Upper lobe of left lung (tissue), 6 donors: ENCODE measurements at regions not wholly inside any gene's neighbourhood (a gene's known extent, or its start where the extent isn't known, plus 50 kb on each side); places are given as distances from the start of the nearest gene placed in this dataset.

Source experiments
- ATAC-seq, 2 donors: fragments of 200-7000 bp; cut with Tn5 transposase; one replicate each; pipeline ENCODE4 v1.9.1; 2022; ENCODE audit warnings: mild to moderate bottlenecking in 2 of 2, moderate library complexity in 2 of 2; ENCODE audit not compliant: low FRiP score in 2 of 2
- DNase-seq, 2 donors: peaks; one replicate each; pipeline ENCODE4 v3.0.0-alpha.2; 2019 to 2020
- H3K27ac ChIP-seq, 4 donors: fragments of 200-600 bp; sonication (generic); one replicate each; pipeline ENCODE4 v1.5.1; 2016 to 2019
- H3K27me3 ChIP-seq, 4 donors: fragments of 200-600 bp; sonication (generic); one replicate each; pipeline ENCODE4 v1.5.1; 2017 to 2019
- H3K36me3 ChIP-seq, 4 donors: fragments of 200-600 bp; sonication (generic); one replicate each; pipeline ENCODE4 v1.5.1; 2016 to 2019
- H3K4me1 ChIP-seq, 4 donors: fragments of 200-600 bp; sonication (generic); one replicate each; pipeline ENCODE4 v1.5.1; 2018 to 2019
- H3K4me3 ChIP-seq, 4 donors: fragments of 200-600 bp; sonication (generic); one replicate each; pipeline ENCODE4 v1.5.1; 2017 to 2019; ENCODE audit warnings: mild to moderate bottlenecking in 2 of 4, moderate library complexity in 1 of 4
- H3K9me3 ChIP-seq, 4 donors: fragments of 200-600 bp; sonication (generic); one replicate each; pipeline ENCODE4 v1.5.1; 2018 to 2019
- CTCF ChIP-seq, 6 experiments: fragments of 450-650 bp in 4 of 6; fragments of 200-600 bp in 2 of 6; sonication (generic) in 2 of 6; IDR thresholded peaks; one replicate each; pipeline ENCODE4 v1.5.1; 2016 to 2019; ENCODE audit warnings: antibody characterized with exemption in 6 of 6
- EP300 ChIP-seq, 4 donors: sonication (generic); formaldehyde crosslinking; IDR thresholded peaks; one replicate each; pipeline ENCODE4 v1.5.1; 2017; ENCODE audit warnings: antibody characterized with exemption in 4 of 4, control low read depth in 2 of 4
- POLR2A ChIP-seq, 4 donors: fragments of 450-650 bp; IDR thresholded peaks; one replicate each; pipeline ENCODE4 v1.5.1; 2016 to 2017; ENCODE audit warnings: antibody characterized with exemption in 4 of 4, mild to moderate bottlenecking in 2 of 4
- POLR2AphosphoS5 ChIP-seq, 2 donors: sonication (generic); formaldehyde crosslinking; IDR thresholded peaks; one replicate each; pipeline ENCODE4 v1.5.1; 2017; ENCODE audit warnings: antibody characterized with exemption in 2 of 2
- WGBS, 2 donors: methylation state at CpG; one replicate each; pipeline ENCODE4 v1.1.5; 2017 to 2018; 5-methylcytosine and 5-hydroxymethylcytosine counted together
- donor health status: DM: no; HTN: no; CAD: no; lungs with moderate emphysema.
- donor health status: DM: no; HTN: yes; CAD: no; lungs with severe emphysema.

- Histone ChIP-seq H3K4me3 (no peak overlapping the region), H3K4me1 (no peaks in the 10 kb centered on the region), H3K27me3 (no peaks in the 10 kb centered on the region), H3K27ac (no peak overlapping the region), H3K36me3 (no peaks in the 10 kb centered on the region), H3K9me3 (no peaks in the 10 kb centered on the region)
- TF ChIP-seq EP300 (IDR thresholded peaks at IDR 0.05) (no peak), POLR2A (IDR thresholded peaks at IDR 0.05) (no peak), CTCF (IDR thresholded peaks at IDR 0.05) (no peak), POLR2AphosphoS5 (IDR thresholded peaks at IDR 0.05) (no peak)
- ATAC-seq, result no peak
- WGBS, 2 donors, result 69 to 84% methylated on average over 4 of the region's 4 CpGs
- DNase-seq, result no peak
Measured at GRCh38 chr17:71113347-71113746, 944.0 kb downstream of the KCNJ2 start.

GRCh38 chr17:71114911-71115668, 945.8 kb downstream of the KCNJ2 start:
- no peak overlapping the region for H3K27ac ChIP-seq
- no peaks in the 10 kb centered on the region for H3K36me3 ChIP-seq
- DNase-seq (no peak), ATAC-seq (no peak)
- no peaks in the 10 kb centered on the region for H3K27me3 ChIP-seq
- H3K4me3 ChIP-seq, result no peak overlapping the region
- no peaks in the 10 kb centered on the region for H3K9me3 ChIP-seq
- TF ChIP-seq EP300 (IDR thresholded peaks at IDR 0.05), result no peak
- no peak for TF ChIP-seq POLR2AphosphoS5 (IDR thresholded peaks at IDR 0.05)
- no peak for TF ChIP-seq POLR2A (IDR thresholded peaks at IDR 0.05)
- no peak for TF ChIP-seq CTCF (IDR thresholded peaks at IDR 0.05)
- WGBS, 2 donors, result 71 to 82% methylated on average over 7 of the region's 7 CpGs
- no peaks in the 10 kb centered on the region for H3K4me1 ChIP-seq

- Histone ChIP-seq H3K9me3 (no peaks in the 10 kb centered on the region), H3K4me1 (no peaks in the 10 kb centered on the region), H3K27ac (no peak overlapping the region), H3K4me3 (no peak overlapping the region), H3K36me3 (no peaks in the 10 kb centered on the region), H3K27me3 (no peaks in the 10 kb centered on the region)
- WGBS, 2 donors, result 74 to 84% methylated on average over 4 of the region's 4 CpGs
- DNase-seq (no peak), ATAC-seq (no peak)
- TF ChIP-seq CTCF (IDR thresholded peaks at IDR 0.05) (no peak), POLR2AphosphoS5 (IDR thresholded peaks at IDR 0.05) (no peak), EP300 (IDR thresholded peaks at IDR 0.05) (no peak), POLR2A (IDR thresholded peaks at IDR 0.05) (no peak)
Measured at GRCh38 chr17:71115669-71115972, 946.3 kb downstream of the KCNJ2 start.

- H3K36me3 ChIP-seq, result no peaks in the 10 kb centered on the region
- H3K4me1 ChIP-seq, result no peaks in the 10 kb centered on the region
- H3K27ac ChIP-seq, result no peak overlapping the region
- ATAC-seq, result no peak
- H3K4me3 ChIP-seq, result no peak overlapping the region
- H3K27me3 ChIP-seq, result no peaks in the 10 kb centered on the region
- WGBS, 2 donors, result 44 to 60% methylated on average over 4 of the region's 4 CpGs
- DNase-seq, result no peak
- no peak for TF ChIP-seq CTCF (IDR thresholded peaks at IDR 0.05)
- no peak for TF ChIP-seq EP300 (IDR thresholded peaks at IDR 0.05)
- TF ChIP-seq POLR2AphosphoS5 (IDR thresholded peaks at IDR 0.05), result no peak
- no peaks in the 10 kb centered on the region for H3K9me3 ChIP-seq
Measured at GRCh38 chr17:71117466-71117865, 948.1 kb downstream of the KCNJ2 start.

GRCh38 chr17:71118039-71118438, 948.7 kb downstream of the KCNJ2 start:
- 53 to 60% methylated on average over 4 of the region's 4 CpGs for WGBS, 2 donors

More at GRCh38 chr17:71118039-71118438, 948.7 kb downstream of the KCNJ2 start:
- TF ChIP-seq CTCF (IDR thresholded peaks at IDR 0.05) (peak in 3 of 6 experiments; percentile 27 to 50 (median 36)), POLR2AphosphoS5 (IDR thresholded peaks at IDR 0.05) (no peak)
- Histone ChIP-seq H3K4me3 (no peak overlapping the region), H3K36me3 (no peaks in the 10 kb centered on the region), H3K4me1 (no peaks in the 10 kb centered on the region), H3K27ac (no peak overlapping the region), H3K27me3 (no peaks in the 10 kb centered on the region), H3K9me3 (no peaks in the 10 kb centered on the region)
- no peak for ATAC-seq
- DNase-seq, result no peak
